ENCODE measurements at regions not wholly inside any gene's neighbourhood (a gene's known extent, or its start where the extent isn't known, plus 50 kb on each side); places are given as distances from the start of the nearest gene placed in this dataset.

DNA sequence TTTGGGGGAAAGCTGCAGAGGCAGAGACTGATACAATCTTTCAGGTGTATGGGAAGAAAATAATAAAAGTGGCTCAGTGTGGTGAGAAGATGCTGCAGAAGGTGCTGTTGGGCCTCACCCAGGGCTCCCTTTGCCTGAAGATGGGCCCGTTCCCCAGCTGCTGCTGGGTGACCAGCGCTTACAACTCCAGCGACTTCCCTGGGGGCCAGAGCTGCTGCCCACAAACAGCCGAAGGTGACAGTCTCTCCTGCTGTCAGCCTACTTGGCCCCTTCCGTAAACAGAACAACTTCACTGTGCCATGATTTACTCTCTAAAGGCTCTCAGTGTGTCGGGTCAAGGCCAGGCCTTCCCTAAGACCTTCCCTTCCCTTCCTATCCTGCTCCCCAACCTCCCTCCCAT is 93.6 kb upstream of the PCBD1 start:
- TF ChIP-seq, protein P1, sequence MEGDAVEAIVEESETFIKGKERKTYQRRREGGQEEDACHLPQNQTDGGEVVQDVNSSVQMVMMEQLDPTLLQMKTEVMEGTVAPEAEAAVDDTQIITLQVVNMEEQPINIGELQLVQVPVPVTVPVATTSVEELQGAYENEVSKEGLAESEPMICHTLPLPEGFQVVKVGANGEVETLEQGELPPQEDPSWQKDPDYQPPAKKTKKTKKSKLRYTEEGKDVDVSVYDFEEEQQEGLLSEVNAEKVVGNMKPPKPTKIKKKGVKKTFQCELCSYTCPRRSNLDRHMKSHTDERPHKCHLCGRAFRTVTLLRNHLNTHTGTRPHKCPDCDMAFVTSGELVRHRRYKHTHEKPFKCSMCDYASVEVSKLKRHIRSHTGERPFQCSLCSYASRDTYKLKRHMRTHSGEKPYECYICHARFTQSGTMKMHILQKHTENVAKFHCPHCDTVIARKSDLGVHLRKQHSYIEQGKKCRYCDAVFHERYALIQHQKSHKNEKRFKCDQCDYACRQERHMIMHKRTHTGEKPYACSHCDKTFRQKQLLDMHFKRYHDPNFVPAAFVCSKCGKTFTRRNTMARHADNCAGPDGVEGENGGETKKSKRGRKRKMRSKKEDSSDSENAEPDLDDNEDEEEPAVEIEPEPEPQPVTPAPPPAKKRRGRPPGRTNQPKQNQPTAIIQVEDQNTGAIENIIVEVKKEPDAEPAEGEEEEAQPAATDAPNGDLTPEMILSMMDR (IDR thresholded peaks at IDR 0.05): no peak
- TF ChIP-seq POLR2A (IDR thresholded peaks at IDR 0.05): no peak

All from thyroid gland (tissue), 4 donors.